GM20000 (cell line): ENCODE measurements at regions not wholly inside any gene's neighbourhood (a gene's known extent, or its start where the extent isn't known, plus 50 kb on each side); places are given as distances from the start of the nearest gene placed in this dataset.

Experiments used
- DNase-seq: peaks from one replicate; pipeline ENCODE4 v3.0.0; 2012; ENCODE audit warnings: low spot score
- CTCF ChIP-seq: IDR thresholded peaks from 2 replicates; pipeline ENCODE4 v1.5.1; 2012; ENCODE audit warnings: mild to moderate bottlenecking, control low read depth; ENCODE audit errors: extremely low read depth, missing control alignments

- no peak for TF ChIP-seq CTCF
Measured at GRCh38 chr5:128636361-128636760, 98.3 kb upstream of the FBN2 start.

GRCh38 chr5:128637031-128637430 is 99.0 kb upstream of the FBN2 start:
- no peak for DNase-seq
- no peak for TF ChIP-seq CTCF

More at GRCh38 chr5:128636361-128636760, 98.3 kb upstream of the FBN2 start:
- no peak for DNase-seq

- no peak for DNase-seq
- no peak for TF ChIP-seq CTCF
Measured at GRCh38 chr5:128641861-128642260, 103.8 kb upstream of the FBN2 start.

GRCh38 chr5:128644863-128645262 is 106.8 kb upstream of the FBN2 start:
- no peak for TF ChIP-seq CTCF
- DNase-seq: no peak

GRCh38 chr5:128645581-128645980 is 107.5 kb upstream of the FBN2 start:
- no peak for DNase-seq
- no peak for TF ChIP-seq CTCF

- no peak for DNase-seq
Measured at GRCh38 chr5:128646176-128646575, 108.1 kb upstream of the FBN2 start.

GRCh38 chr5:128649192-128649591 is 111.1 kb upstream of the FBN2 start:
- TF ChIP-seq CTCF: no peak
- DNase-seq: no peak

More at GRCh38 chr5:128646176-128646575, 108.1 kb upstream of the FBN2 start:
- TF ChIP-seq CTCF: no peak
